RWPE2 (cell line): ENCODE measurements at regions not wholly inside any gene's neighbourhood (a gene's known extent, or its start where the extent isn't known, plus 50 kb on each side); places are given as distances from the start of the nearest gene placed in this dataset.
"Not testable (repeated sequence)": the region's sequence is repeated elsewhere in the genome, so short reads cannot be mapped to it uniquely, and the experiment has no call there.

Experiments used
- ATAC-seq: fragments of 200-7000 bp; cut with Tn5 transposase; 3 replicates; pipeline ENCODE4 v1.9.1; 2021; ENCODE audit warnings: low read depth
- DNase-seq: peaks from one replicate; pipeline ENCODE4 v3.0.0-alpha.2; 2020; ENCODE audit warnings: low spot score
- H3K27ac ChIP-seq: fragments of 450-650 bp; 2 replicates; pipeline ENCODE4 v1.5.1; 2017; ENCODE audit warnings: mild to moderate bottlenecking; ENCODE audit not compliant: poor library complexity, severe bottlenecking
- H3K27me3 ChIP-seq: fragments of 250-450 bp; sonication (Bioruptor Pico); 2 replicates; pipeline ENCODE4 v1.5.1; 2021; ENCODE audit warnings: mild to moderate bottlenecking, moderate library complexity; ENCODE audit not compliant: insufficient read depth, poor library complexity, severe bottlenecking
- H3K36me3 ChIP-seq: fragments of 250-450 bp; sonication (Bioruptor Pico); 2 replicates; pipeline ENCODE4 v1.5.1; 2020; ENCODE audit warnings: low read depth, mild to moderate bottlenecking, moderate library complexity
- H3K4me1 ChIP-seq: fragments of 250-450 bp; sonication (Bioruptor Pico); 2 replicates; pipeline ENCODE4 v1.5.1; 2021; ENCODE audit warnings: mild to moderate bottlenecking, moderate library complexity; ENCODE audit not compliant: insufficient read depth, poor library complexity, severe bottlenecking
- H3K4me3 ChIP-seq: fragments of 250-450 bp; sonication (Bioruptor Pico); 2 replicates; pipeline ENCODE4 v1.5.1; 2021; ENCODE audit warnings: mild to moderate bottlenecking, moderate library complexity; ENCODE audit not compliant: severe bottlenecking
- H3K9me3 ChIP-seq: fragments of 250-450 bp; sonication (Bioruptor Pico); 2 replicates; pipeline ENCODE4 v1.5.1; 2021; ENCODE audit warnings: mild to moderate bottlenecking, moderate library complexity; ENCODE audit not compliant: severe bottlenecking
- TF ChIP-seq, protein P1 (sequence below): fragments of 450-650 bp; IDR thresholded peaks from one replicate; pipeline ENCODE4 v1.5.1; 2017; ENCODE audit warnings: mild to moderate bottlenecking, moderate library complexity; ENCODE audit not compliant: poor library complexity, severe bottlenecking

DNA sequence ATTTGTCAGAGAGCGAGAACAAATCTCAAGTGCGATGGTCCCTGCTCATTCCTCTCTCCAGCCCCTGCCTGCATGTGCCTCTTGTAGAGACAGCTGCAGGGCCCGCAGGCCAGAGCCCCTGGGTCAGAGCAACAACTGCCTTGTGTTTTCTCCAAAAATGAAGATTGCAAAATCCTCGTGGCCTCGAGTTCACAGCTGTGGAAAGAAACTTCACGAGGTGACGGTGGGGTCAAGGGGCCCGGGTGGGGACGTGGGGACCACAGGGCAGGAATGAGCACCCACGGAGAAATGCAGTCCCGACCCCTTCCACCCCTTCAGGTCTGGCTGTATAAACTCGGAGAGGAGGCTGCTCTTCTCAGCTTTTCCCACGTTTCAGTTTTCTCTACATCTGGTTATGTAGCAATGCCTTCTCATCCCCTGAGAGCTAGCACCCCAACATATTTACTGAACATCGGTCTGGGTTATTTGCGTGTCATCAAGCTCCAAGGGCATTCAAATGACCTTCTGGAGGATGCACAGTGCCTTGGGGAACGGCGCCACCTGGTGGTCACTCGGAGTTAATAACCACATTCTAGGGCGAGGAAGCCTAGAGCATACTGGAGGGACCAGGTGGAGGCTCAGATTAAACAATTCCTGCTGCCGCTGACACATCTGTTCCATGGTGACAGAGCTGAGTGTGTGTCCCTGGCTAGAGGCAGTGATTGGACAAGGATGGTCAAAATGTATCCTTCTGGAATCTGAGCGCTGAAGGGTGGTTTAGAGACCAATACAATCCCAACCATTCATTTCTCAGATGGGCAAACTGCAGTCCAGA is 91.4 kb upstream of the CYRIA start:
- Histone ChIP-seq H3K36me3 (no peaks in the 10 kb centered on the region), H3K27me3 (no peaks in the 10 kb centered on the region), H3K4me1 (no peaks in the 10 kb centered on the region), H3K4me3 (no peak overlapping the region), H3K27ac (no peak overlapping the region), H3K9me3 (no peaks in the 10 kb centered on the region)
- DNase-seq, result no peak
- TF ChIP-seq, protein P1, sequence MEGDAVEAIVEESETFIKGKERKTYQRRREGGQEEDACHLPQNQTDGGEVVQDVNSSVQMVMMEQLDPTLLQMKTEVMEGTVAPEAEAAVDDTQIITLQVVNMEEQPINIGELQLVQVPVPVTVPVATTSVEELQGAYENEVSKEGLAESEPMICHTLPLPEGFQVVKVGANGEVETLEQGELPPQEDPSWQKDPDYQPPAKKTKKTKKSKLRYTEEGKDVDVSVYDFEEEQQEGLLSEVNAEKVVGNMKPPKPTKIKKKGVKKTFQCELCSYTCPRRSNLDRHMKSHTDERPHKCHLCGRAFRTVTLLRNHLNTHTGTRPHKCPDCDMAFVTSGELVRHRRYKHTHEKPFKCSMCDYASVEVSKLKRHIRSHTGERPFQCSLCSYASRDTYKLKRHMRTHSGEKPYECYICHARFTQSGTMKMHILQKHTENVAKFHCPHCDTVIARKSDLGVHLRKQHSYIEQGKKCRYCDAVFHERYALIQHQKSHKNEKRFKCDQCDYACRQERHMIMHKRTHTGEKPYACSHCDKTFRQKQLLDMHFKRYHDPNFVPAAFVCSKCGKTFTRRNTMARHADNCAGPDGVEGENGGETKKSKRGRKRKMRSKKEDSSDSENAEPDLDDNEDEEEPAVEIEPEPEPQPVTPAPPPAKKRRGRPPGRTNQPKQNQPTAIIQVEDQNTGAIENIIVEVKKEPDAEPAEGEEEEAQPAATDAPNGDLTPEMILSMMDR, result peak; percentile 86
- ATAC-seq, result peak; percentile 84

DNA sequence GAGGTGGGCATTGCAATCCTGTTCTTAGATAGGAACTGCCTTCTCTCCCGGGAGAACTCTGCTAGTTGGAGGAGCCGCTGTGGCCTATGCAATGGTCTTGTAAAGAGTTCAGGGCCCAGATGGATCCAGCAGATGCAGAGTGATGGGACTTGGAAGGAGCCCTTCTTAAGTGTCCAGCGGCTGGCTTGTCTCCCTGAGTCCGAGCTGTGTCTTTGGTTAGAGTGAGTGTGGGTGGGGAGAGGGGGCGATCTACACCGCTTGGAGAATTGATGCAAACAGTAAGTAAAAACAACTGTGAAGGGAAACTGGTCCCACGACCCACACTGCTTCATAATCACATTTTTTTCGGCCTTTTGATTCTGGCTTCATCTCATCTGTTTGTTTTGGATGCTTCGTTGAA is 89.8 kb upstream of the CYRIA start:
- Histone ChIP-seq H3K27me3 (no peaks in the 10 kb centered on the region), H3K4me3 (no peak overlapping the region), H3K9me3 (no peaks in the 10 kb centered on the region), H3K27ac (no peak overlapping the region), H3K36me3 (no peaks in the 10 kb centered on the region), H3K4me1 (no peaks in the 10 kb centered on the region)
- TF ChIP-seq, protein P1, result no peak
- ATAC-seq (no peak), DNase-seq (no peak)

DNA sequence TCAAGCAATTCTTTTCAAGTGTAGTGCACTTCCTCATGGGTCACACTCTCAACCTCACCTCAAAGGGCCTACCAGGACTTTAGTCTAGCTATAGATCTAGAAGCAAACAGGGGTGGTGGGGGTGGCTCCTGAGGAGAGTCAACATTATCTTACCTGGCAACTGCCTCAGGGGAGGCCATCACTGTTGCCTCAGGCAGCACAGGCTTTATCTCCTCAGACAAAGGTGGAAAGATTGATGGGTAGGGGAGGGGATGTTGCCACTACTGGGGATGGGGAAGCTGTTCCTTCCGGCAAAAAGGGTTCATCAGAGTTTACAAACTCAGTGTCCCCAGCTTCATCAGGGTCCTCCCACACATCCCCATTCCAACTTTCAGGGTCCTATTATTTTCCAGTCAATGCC is 87.4 kb upstream of the CYRIA start:
- not testable (repeated sequence) for ATAC-seq

DNA sequence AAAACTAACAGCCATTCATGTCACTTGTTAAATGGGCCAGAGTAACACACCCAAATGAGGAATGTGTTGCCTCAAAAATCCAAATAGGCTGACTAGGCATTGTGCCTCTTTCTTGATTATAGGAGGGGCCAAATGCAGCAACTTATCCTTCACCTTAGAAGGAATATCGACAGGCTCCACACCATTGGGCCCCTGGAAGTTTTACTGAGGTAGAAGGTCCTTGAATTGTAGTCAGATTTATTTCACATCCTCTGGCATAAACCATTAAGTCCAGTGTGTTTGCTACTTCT is 85.2 kb upstream of the CYRIA start:
- H3K4me3 ChIP-seq, H3K9me3 ChIP-seq, H3K27me3 ChIP-seq, H3K4me1 ChIP-seq, DNase-seq, H3K27ac ChIP-seq, H3K36me3 ChIP-seq, ATAC-seq: not testable (repeated sequence)

More for the DNA sequence above, 87.4 kb upstream of the CYRIA start:
- not testable (repeated sequence) for H3K4me3 ChIP-seq, H3K27me3 ChIP-seq, H3K36me3 ChIP-seq, H3K4me1 ChIP-seq, H3K9me3 ChIP-seq, H3K27ac ChIP-seq, DNase-seq

DNA sequence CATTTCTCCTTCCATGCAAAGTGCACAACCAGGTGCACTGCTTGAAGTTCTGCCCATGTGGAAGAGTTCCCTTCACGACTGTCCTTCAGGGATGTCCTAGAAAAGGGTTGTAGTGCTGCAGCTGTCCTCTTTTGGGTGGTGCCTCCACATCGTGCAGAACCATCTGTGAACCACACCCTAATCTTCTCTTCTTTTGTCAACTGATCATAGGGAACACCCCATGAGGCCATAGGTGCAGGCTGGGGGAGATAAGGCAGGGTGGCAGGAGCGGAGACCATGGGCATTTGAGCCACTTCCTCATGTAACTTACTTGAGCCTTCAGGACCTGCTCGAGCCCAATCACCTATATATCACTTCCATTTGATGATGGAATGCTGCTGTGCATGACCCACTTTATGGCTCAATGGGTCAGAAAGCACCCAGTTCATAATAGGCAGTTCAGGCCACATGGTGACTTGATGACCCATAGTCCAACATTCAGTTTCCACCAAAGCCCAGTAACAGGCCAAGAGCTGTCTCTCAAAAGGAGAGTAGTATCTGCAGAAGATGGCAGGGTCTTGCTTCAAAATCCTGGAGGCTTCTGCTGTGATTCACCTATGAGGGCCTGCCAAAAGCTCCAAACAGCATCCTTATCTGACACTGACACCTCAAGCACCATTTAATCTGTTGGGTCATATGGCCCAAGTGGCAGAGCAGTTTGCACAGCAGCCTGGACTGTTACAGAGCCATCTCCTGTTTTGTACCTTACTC is 84.7 kb upstream of the CYRIA start:
- Histone ChIP-seq H3K9me3 (no peaks in the 10 kb centered on the region), H3K4me1 (no peaks in the 10 kb centered on the region), H3K36me3 (no peaks in the 10 kb centered on the region), H3K27me3 (no peaks in the 10 kb centered on the region), H3K27ac (no peak overlapping the region), H3K4me3 (no peak overlapping the region)
- ATAC-seq (no peak), DNase-seq (no peak)
- TF ChIP-seq, protein P1, result no peak

DNA sequence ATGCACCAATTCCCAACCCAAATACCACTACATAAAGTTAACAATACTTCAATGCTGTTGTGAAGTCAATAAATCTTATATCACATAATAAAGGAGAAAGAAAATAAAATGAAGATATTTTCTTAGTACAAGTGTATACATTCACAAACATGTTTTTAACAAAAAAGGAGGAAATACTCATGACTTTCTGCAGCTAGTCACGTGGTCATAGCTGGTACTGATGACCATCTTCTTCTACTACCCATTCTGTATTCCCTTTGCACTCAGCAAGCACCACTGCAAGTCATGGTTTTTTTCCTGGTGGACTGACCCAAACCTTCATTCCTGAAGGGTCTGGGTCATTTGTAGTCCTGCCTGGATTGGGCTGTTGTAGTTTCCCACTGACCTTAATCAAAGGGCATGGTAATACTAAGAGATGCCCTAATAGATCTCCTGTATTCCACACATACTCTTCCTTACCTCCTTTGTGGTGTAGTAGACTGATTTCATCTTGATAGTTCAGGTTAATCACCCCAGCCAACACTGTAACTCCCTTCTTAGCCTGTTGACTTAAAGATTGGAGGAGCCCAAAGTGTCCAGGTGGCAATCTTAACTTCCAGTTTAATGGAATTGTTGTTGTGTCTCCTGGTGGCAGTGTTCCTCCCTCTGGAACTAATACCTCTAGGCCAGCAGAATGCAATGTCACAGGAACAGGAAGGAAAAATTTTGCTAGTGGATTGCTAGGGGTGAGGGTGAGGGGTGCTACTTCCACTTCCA is 83.1 kb upstream of the CYRIA start:
- H3K27ac ChIP-seq, H3K9me3 ChIP-seq, ATAC-seq, H3K4me3 ChIP-seq, H3K27me3 ChIP-seq, H3K4me1 ChIP-seq, DNase-seq, H3K36me3 ChIP-seq: not testable (repeated sequence)
